OCI-LY1 (cell line): ENCODE measurements at regions not wholly inside any gene's neighbourhood (a gene's known extent, or its start where the extent isn't known, plus 50 kb on each side); places are given as distances from the start of the nearest gene placed in this dataset.

Experiments used
- H2AFZ ChIP-seq: fragments of 200-600 bp; sonication (generic), shearing (Covaris generic); 2 replicates; pipeline ENCODE4 v1.6.0; 2014; ENCODE audit warnings: antibody characterized with exemption, mild to moderate bottlenecking, low read length
- H3F3A ChIP-seq: fragments of 200-600 bp; sonication (generic), shearing (Covaris generic); 2 replicates; pipeline ENCODE4 v1.6.0; 2014; ENCODE audit warnings: mild to moderate bottlenecking, antibody characterized with exemption, low read length, moderate library complexity; ENCODE audit not compliant: insufficient read depth
- H3K27ac ChIP-seq: fragments of 200-600 bp; sonication (generic); 2 replicates; pipeline ENCODE4 v1.5.1; 2014; ENCODE audit warnings: low read length, mixed run types, mild to moderate bottlenecking, low read depth; ENCODE audit not compliant: poor library complexity, severe bottlenecking
- H3K27me3 ChIP-seq: fragments of 200-600 bp; sonication (generic); 2 replicates; pipeline ENCODE4 v1.6.0; 2014; ENCODE audit warnings: antibody characterized with exemption, mild to moderate bottlenecking, low read length, moderate library complexity; ENCODE audit not compliant: insufficient read depth
- H3K36me3 ChIP-seq: fragments of 200-600 bp; sonication (generic); 2 replicates; pipeline ENCODE4 v1.6.1; 2014; ENCODE audit warnings: mild to moderate bottlenecking, antibody characterized with exemption, low read length, moderate library complexity, mixed read lengths; ENCODE audit not compliant: insufficient read depth
- H3K4me1 ChIP-seq: fragments of 200-600 bp; sonication (generic); 2 replicates; pipeline ENCODE4 v1.5.1; 2014; ENCODE audit warnings: mild to moderate bottlenecking, low read length, moderate library complexity; ENCODE audit not compliant: insufficient read depth, severe bottlenecking
- H3K4me2 ChIP-seq: fragments of 200-600 bp; sonication (generic), shearing (Covaris generic); 2 replicates; pipeline ENCODE4 v1.6.1; 2014; ENCODE audit warnings: low read length
- H3K4me3 ChIP-seq: fragments of 200-600 bp; sonication (generic); 2 replicates; pipeline ENCODE4 v1.5.1; 2014; ENCODE audit warnings: low read length, low read depth, mild to moderate bottlenecking, mixed read lengths; ENCODE audit not compliant: poor library complexity, severe bottlenecking
- H3K79me2 ChIP-seq: fragments of 200-600 bp; shearing (Covaris generic); 2 replicates; pipeline ENCODE4 v1.6.1; 2016; ENCODE audit warnings: mixed run types, low read length, mixed read lengths; ENCODE audit not compliant: insufficient read depth
- H3K9ac ChIP-seq: fragments of 200-600 bp; sonication (generic), shearing (Covaris generic); 2 replicates; pipeline ENCODE4 v1.6.1; 2014; ENCODE audit warnings: mild to moderate bottlenecking, low read length, mixed read lengths
- H3K9me2 ChIP-seq: fragments of 200-600 bp; sonication (generic), shearing (Covaris generic); 2 replicates; pipeline ENCODE4 v1.6.1; 2014; ENCODE audit warnings: low read depth, mild to moderate bottlenecking, low read length, mixed read lengths
- H3K9me3 ChIP-seq: fragments of 200-600 bp; shearing (Covaris generic); 2 replicates; pipeline ENCODE4 v1.6.1; 2014; ENCODE audit warnings: low read length, mixed read lengths
- H4K20me1 ChIP-seq: fragments of 200-600 bp; sonication (generic), shearing (Covaris generic); 2 replicates; pipeline ENCODE4 v1.6.0; 2016; ENCODE audit warnings: mild to moderate bottlenecking, low read length; ENCODE audit not compliant: insufficient read depth
- EZH2 ChIP-seq: fragments of 200-600 bp; sonication (generic), shearing (Covaris generic); IDR thresholded peaks from 2 replicates; pipeline ENCODE4 v1.8.0; 2017; ENCODE audit warnings: borderline replicate concordance, mixed run types, mild to moderate bottlenecking, antibody characterized with exemption, low read length, moderate library complexity, mixed read lengths
- TF ChIP-seq, protein P1 (sequence below): fragments of 200-600 bp; sonication (generic), shearing (Covaris generic); IDR thresholded peaks from 2 replicates; pipeline ENCODE4 v1.5.1; 2017; ENCODE audit warnings: mild to moderate bottlenecking, antibody characterized with exemption, low read length, moderate library complexity, mixed read lengths

- H3K9ac ChIP-seq: no peak overlapping the region
- no peaks in the 10 kb centered on the region for H3K36me3 ChIP-seq
- H3K79me2 ChIP-seq: no peaks in the 10 kb centered on the region
- H3K4me2 ChIP-seq: no peak overlapping the region
- no peak overlapping the region for H3K4me3 ChIP-seq
- no peaks in the 10 kb centered on the region for H4K20me1 ChIP-seq
- H2AFZ ChIP-seq: no peak overlapping the region
- no peak for TF ChIP-seq EZH2
- TF ChIP-seq, protein P1, sequence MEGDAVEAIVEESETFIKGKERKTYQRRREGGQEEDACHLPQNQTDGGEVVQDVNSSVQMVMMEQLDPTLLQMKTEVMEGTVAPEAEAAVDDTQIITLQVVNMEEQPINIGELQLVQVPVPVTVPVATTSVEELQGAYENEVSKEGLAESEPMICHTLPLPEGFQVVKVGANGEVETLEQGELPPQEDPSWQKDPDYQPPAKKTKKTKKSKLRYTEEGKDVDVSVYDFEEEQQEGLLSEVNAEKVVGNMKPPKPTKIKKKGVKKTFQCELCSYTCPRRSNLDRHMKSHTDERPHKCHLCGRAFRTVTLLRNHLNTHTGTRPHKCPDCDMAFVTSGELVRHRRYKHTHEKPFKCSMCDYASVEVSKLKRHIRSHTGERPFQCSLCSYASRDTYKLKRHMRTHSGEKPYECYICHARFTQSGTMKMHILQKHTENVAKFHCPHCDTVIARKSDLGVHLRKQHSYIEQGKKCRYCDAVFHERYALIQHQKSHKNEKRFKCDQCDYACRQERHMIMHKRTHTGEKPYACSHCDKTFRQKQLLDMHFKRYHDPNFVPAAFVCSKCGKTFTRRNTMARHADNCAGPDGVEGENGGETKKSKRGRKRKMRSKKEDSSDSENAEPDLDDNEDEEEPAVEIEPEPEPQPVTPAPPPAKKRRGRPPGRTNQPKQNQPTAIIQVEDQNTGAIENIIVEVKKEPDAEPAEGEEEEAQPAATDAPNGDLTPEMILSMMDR: no peak
- no peak overlapping the region for H3K27ac ChIP-seq
- no peaks in the 10 kb centered on the region for H3K9me2 ChIP-seq
- H3K4me1 ChIP-seq: no peaks in the 10 kb centered on the region
- H3F3A ChIP-seq: no peaks in the 10 kb centered on the region
- no peaks in the 10 kb centered on the region for H3K9me3 ChIP-seq
- H3K27me3 ChIP-seq: no peaks in the 10 kb centered on the region
Measured at GRCh38 chr1:228825840-228826484, 90.7 kb downstream of the RHOU start.

DNA sequence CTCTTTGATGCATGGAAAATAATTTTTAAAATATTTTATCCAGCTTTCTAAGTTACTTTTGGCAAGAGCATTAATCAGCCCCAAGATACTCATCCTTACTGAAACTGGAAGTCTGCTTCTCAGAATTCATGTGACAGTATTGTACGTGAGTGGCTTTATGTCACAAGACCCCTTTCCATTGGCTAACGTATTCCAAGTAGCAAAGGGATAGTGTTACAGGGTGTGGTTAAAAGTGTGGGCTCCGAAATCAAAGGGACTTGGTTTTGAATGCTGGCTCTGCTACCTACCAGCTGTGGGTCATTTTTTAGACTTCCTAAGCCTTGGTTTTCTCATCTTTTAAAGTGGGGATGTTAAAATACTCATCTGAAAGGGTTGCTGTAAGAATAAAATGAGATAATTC is 91.7 kb downstream of the RHOU start:
- Histone ChIP-seq H2AFZ (no peak overlapping the region), H3K36me3 (no peaks in the 10 kb centered on the region), H3K4me2 (no peak overlapping the region), H3K27me3 (no peaks in the 10 kb centered on the region), H3K79me2 (no peaks in the 10 kb centered on the region), H3F3A (no peaks in the 10 kb centered on the region), H3K9me3 (no peaks in the 10 kb centered on the region), H3K9ac (no peak overlapping the region), H3K4me1 (no peaks in the 10 kb centered on the region), H3K9me2 (no peaks in the 10 kb centered on the region), H4K20me1 (no peaks in the 10 kb centered on the region), H3K4me3 (no peak overlapping the region), H3K27ac (no peak overlapping the region)
- TF ChIP-seq, protein P1: no peak
- no peak for TF ChIP-seq EZH2

GRCh38 chr1:228828151-228828550 is 92.9 kb downstream of the RHOU start:
- Histone ChIP-seq H3K27ac (no peak overlapping the region), H3F3A (no peaks in the 10 kb centered on the region), H3K27me3 (no peaks in the 10 kb centered on the region), H3K9me3 (no peaks in the 10 kb centered on the region), H2AFZ (no peak overlapping the region), H4K20me1 (no peaks in the 10 kb centered on the region), H3K4me2 (no peak overlapping the region), H3K9me2 (no peaks in the 10 kb centered on the region), H3K9ac (no peak overlapping the region), H3K36me3 (no peaks in the 10 kb centered on the region), H3K4me1 (no peaks in the 10 kb centered on the region), H3K4me3 (no peak overlapping the region), H3K79me2 (no peaks in the 10 kb centered on the region)
- no peak for TF ChIP-seq EZH2
- TF ChIP-seq, protein P1: no peak
